K562 (cell line): ENCODE measurements at regions not wholly inside any gene's neighbourhood (a gene's known extent, or its start where the extent isn't known, plus 50 kb on each side); places are given as distances from the start of the nearest gene placed in this dataset.

Source experiments
- ATAC-seq: fragments of 200-7000 bp; cut with Tn5 transposase; 3 replicates; pipeline ENCODE4 v1.9.1; 2020; ENCODE audit warnings: moderate library complexity
- BruUV-seq: library from RNA; stranded (reverse); fragments of 400-500 nt; replicated peaks from 2 replicates; lab custom pipeline; 2021; lab: Mats Ljungman, UMichigan
- CTCF ChIA-PET: fragments of 300-600 bp; formaldehyde crosslinking; extraction: SDS; loops from one replicate; lab custom pipeline; 2021; ENCODE audit warnings: low intra/inter-chr PET ratio; lab: Yijun Ruan, JAX
- POLR2A ChIA-PET: fragments of 300-600, 350-650 bp; sonication (Branson Sonifier 250); formaldehyde crosslinking; extraction: SDS; loops from one replicate; lab custom pipeline; 2021; ENCODE audit warnings: antibody characterized with exemption, inconsistent platforms; lab: Yijun Ruan, JAX
- DNase-seq, 4 experiments: peaks; one replicate each; pipeline versions ENCODE4 v3.0.0 to v3.0.0-alpha.2; 2011 to 2018; ENCODE audit warnings: low spot score in 3 of 4, mixed read lengths in 3 of 4; ENCODE audit errors: extremely low read depth in 1 of 4
- FAIRE-seq: peaks from 2 replicates; lab custom pipeline; 2011; peaks lifted over from hg19 to GRCh38; lab: Jason Lieb, UNC
- H2AFZ ChIP-seq: 2 replicates; pipeline ENCODE4 v1.6.0; 2011; ENCODE audit warnings: low read depth, low read length, control low read depth, inconsistent platforms
- H3K27ac ChIP-seq: fragments of 200-600 bp; 3 replicates; pipeline ENCODE4 v1.8.0; 2011; ENCODE audit warnings: low read depth, mild to moderate bottlenecking, control low read depth, inconsistent platforms, low read length, moderate library complexity, mixed read lengths; ENCODE audit errors: extremely low read depth
- H3K27me3 ChIP-seq, 2 experiments: fragments of 300-600 bp in 1 of 2; 2 replicates in 1 of 2; 3 replicates in 1 of 2; pipeline versions ENCODE4 v1.6.0 to v1.8.0; 2011; ENCODE audit warnings: inconsistent platforms in 2 of 2, low read length in 2 of 2, mild to moderate bottlenecking in 1 of 2, mixed read lengths in 1 of 2, moderate library complexity in 1 of 2; ENCODE audit not compliant: control insufficient read depth in 2 of 2, insufficient read depth in 2 of 2
- H3K36me3 ChIP-seq: fragments of 300-600 bp; 3 replicates; pipeline ENCODE4 v1.8.0; 2011; ENCODE audit warnings: mild to moderate bottlenecking, low read length, inconsistent platforms; ENCODE audit not compliant: control insufficient read depth, insufficient read depth
- H3K4me1 ChIP-seq, 2 experiments: fragments of 200-600 bp in 1 of 2; replicated peaks in 1 of 2; 2 replicates in 1 of 2; 3 replicates in 1 of 2; pipeline versions ENCODE4 v1.5.1 to v1.8.0; 2011; ENCODE audit warnings: inconsistent platforms in 2 of 2, low read length in 2 of 2, mild to moderate bottlenecking in 1 of 2, mixed read lengths in 1 of 2, moderate library complexity in 1 of 2; ENCODE audit not compliant: control insufficient read depth in 2 of 2, insufficient read depth in 2 of 2
- H3K4me2 ChIP-seq: 2 replicates; pipeline ENCODE4 v1.6.1; 2011; ENCODE audit warnings: low read length, control low read depth, inconsistent platforms, mixed read lengths; ENCODE audit not compliant: insufficient read depth
- H3K4me3 ChIP-seq: fragments of 200-600 bp; sonication (generic), shearing (Covaris generic); 2 replicates; pipeline ENCODE4 v1.5.1; 2016; ENCODE audit warnings: control low read depth, inconsistent platforms
- H3K79me2 ChIP-seq: fragments of 200-600 bp; 3 replicates; pipeline ENCODE4 v1.8.0; 2011; ENCODE audit warnings: low read length, inconsistent platforms; ENCODE audit not compliant: control insufficient read depth, insufficient read depth
- H3K9ac ChIP-seq, 2 experiments: 2 replicates each; pipeline versions ENCODE4 v1.6.0 to v1.6.1; 2011; ENCODE audit warnings: low read depth in 2 of 2, low read length in 2 of 2, control low read depth in 1 of 2, inconsistent platforms in 1 of 2, mild to moderate bottlenecking in 1 of 2, mixed read lengths in 1 of 2; ENCODE audit not compliant: insufficient read depth in 1 of 2
- H3K9me1 ChIP-seq: one replicate; pipeline ENCODE4 v1.6.0; 2011; ENCODE audit warnings: inconsistent platforms, mild to moderate bottlenecking, low read length, moderate library complexity; ENCODE audit not compliant: control insufficient read depth, insufficient read depth
- H3K9me3 ChIP-seq: replicated peaks from 2 replicates; pipeline ENCODE4 v1.5.1; 2011; ENCODE audit warnings: low read depth, low read length, inconsistent platforms; ENCODE audit not compliant: control insufficient read depth, insufficient read depth
- H4K20me1 ChIP-seq: replicated peaks from 2 replicates; pipeline ENCODE4 v1.6.1; 2011; ENCODE audit warnings: low read length, inconsistent platforms, mixed read lengths; ENCODE audit not compliant: control insufficient read depth, insufficient read depth
- CBFB ChIP-seq: sonication (generic); formaldehyde crosslinking; IDR thresholded peaks from 2 replicates; pipeline ENCODE4 v1.4.0; 2020; ENCODE audit warnings: mild to moderate bottlenecking, missing genetic modification reagents
- FOXP1 ChIP-seq: sonication (generic); formaldehyde crosslinking; IDR thresholded peaks from 2 replicates; pipeline ENCODE4 v1.8.0; 2022; ENCODE audit warnings: mild to moderate bottlenecking, missing genetic modification reagents
- JUND ChIP-seq, 2 experiments: IDR thresholded peaks; 2 replicates in 1 of 2; 3 replicates in 1 of 2; pipeline ENCODE4 v1.6.1; 2011; ENCODE audit warnings: borderline replicate concordance in 2 of 2, low read depth in 2 of 2, low read length in 2 of 2, improper control_type of control experiment in 1 of 2, missing biosample characterization in 1 of 2, missing genetic modification characterization in 1 of 2, missing genetic modification reagents in 1 of 2
- MYNN ChIP-seq, 2 experiments: sonication (generic); formaldehyde crosslinking in 1 of 2; IDR thresholded peaks; 2 replicates each; pipeline versions ENCODE4 v1.5.0 to v1.6.1; 2016 to 2020; ENCODE audit warnings: antibody characterized with exemption in 1 of 2, missing genetic modification reagents in 1 of 2
- NUFIP1 ChIP-seq: fragments of 450-650 bp; IDR thresholded peaks from 2 replicates; pipeline ENCODE4 v1.6.1; 2018; ENCODE audit not compliant: partially characterized antibody
- PATZ1 ChIP-seq: fragments of 250-450 bp; sonication (Bioruptor Pico); IDR thresholded peaks from 2 replicates; pipeline ENCODE4 v1.5.0; 2020; ENCODE audit warnings: mild to moderate bottlenecking, borderline replicate concordance
- SMARCE1 ChIP-seq: fragments of 450-650 bp; IDR thresholded peaks from 2 replicates; pipeline ENCODE4 v1.7.1; 2016; ENCODE audit warnings: mild to moderate bottlenecking
- XRCC5 ChIP-seq: fragments of 200-400 bp; formaldehyde crosslinking; IDR thresholded peaks from 2 replicates; pipeline ENCODE4 v1.6.1; 2017; ENCODE audit warnings: low read depth, mild to moderate bottlenecking, low read length
- ZBTB1 ChIP-seq: sonication (generic); formaldehyde crosslinking; IDR thresholded peaks from 2 replicates; pipeline ENCODE4 v1.8.1; 2023; ENCODE audit warnings: missing genetic modification reagents, low read depth, mild to moderate bottlenecking, borderline replicate concordance
- ZNF232 ChIP-seq: sonication (generic); formaldehyde crosslinking; IDR thresholded peaks from 2 replicates; pipeline ENCODE4 v1.8.0; 2022; ENCODE audit warnings: mild to moderate bottlenecking, missing genetic modification reagents
- ZNF445 ChIP-seq: fragments of 250-450 bp; sonication (Bioruptor Pico); IDR thresholded peaks from 2 replicates; pipeline ENCODE4 v1.4.0; 2020; ENCODE audit warnings: low read depth, mild to moderate bottlenecking, moderate library complexity
- WGBS: fragments of 100-300 bp; shearing (Covaris generic); methylation state at CpG from one replicate; pipeline ENCODE4 v1.1.6; 2016; ENCODE audit warnings: low coverage, mixed read lengths; ENCODE audit not compliant: insufficient coverage; ENCODE audit errors: missing lambda C conversion rate; 5-methylcytosine and 5-hydroxymethylcytosine counted together
- in situ Hi-C: fragments of 300-500 bp; cut with MboI; formaldehyde crosslinking; loops from 4 replicates; pipeline ENCODE4 v1.15.0; 2018; ENCODE audit warnings: inconsistent platforms, mixed read lengths
- intact Hi-C: fragments of 100-400 bp; cut with micrococcal nuclease; formaldehyde crosslinking; loops from 2 replicates; pipeline ENCODE4 v1.14.2; 2022
- TF ChIP-seq, protein P1 (sequence below): fragments of 250-450 bp; sonication (Bioruptor Pico); IDR thresholded peaks from 2 replicates; pipeline ENCODE4 v1.8.0; 2022; ENCODE audit warnings: inconsistent platforms
- TF ChIP-seq, protein P2 (sequence below): sonication (generic); formaldehyde crosslinking; IDR thresholded peaks from 2 replicates; pipeline ENCODE4 v1.8.0; 2023; ENCODE audit warnings: mild to moderate bottlenecking, missing genetic modification reagents

DNA sequence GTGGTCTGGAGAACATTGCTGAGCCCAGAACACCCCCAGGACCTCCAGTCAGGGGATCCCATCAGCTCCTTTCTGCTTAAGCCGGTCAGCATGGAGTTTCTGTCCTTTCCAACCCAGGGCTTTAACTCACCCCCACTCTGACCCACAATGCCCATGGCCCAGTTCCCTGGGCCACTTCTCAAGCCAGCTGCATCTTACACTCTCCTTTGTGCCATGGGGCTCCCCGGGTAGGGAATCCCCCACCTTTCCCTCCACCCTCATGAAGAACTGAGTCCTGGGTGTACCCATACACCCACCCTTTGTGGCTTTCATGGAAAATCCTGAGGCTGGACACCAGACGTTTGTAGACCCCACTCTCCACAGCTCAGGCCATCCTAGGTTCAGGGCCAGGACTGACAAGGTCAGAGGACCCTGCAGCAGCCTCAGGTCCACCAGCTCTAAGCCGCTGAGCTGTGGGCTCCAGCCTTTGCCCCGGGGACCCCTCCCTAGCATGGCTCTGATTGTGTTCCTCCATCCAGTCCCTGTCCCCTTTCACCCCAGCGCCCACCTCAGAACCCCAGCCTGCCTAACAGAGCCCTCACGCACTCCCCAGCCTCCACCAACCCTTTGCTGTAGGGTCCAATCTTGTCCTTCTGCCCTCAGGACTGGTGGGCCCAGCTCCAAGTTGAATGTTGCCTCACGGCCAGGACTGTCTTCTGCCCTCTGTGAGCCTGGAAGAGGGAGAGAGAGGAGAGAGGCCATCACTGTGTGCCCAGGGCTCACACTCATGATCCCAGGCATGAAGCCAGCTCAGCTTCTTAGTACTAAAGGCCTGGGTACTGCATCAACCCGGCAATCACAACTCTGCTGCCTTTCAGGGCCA is 394.8 kb downstream of the MATN1 start:
- intact Hi-C loops, result no loop called here
- H3K79me2 ChIP-seq, result no peaks in the 10 kb centered on the region
- H3K36me3 ChIP-seq, result no peaks in the 10 kb centered on the region
- in situ Hi-C loops, result no loop called here
- peaks cover 4% of the 10 kb centered on the region for H3K9me1 ChIP-seq
- 0% methylated on average over 9 of the region's 9 CpGs for WGBS
- no peak for FAIRE-seq
- no peaks in the 10 kb centered on the region for H3K4me1 ChIP-seq
- CTCF ChIA-PET, result no interaction called here
- H2AFZ ChIP-seq, result no peak overlapping the region
- no peak overlapping the region for H3K27ac ChIP-seq
- POLR2A ChIA-PET, result interaction anchor here (0.6 to 0.7 kb wide), 3 partner anchors 27 to 249 kb away, joined by 3 read pairs; no protein-coding TSS in a partner anchor
- peaks cover 8% of the 10 kb centered on the region; the same call in 1 of the 2 replicates for H4K20me1 ChIP-seq
- H3K27me3 ChIP-seq, result peaks cover 0 to 51% of the 10 kb centered on the region in 2 experiments; a peak in 2 of 5 replicates
- H3K9ac ChIP-seq, result no peak overlapping the region; a peak in 1 of 4 replicates
- ATAC-seq, result no peak
- H3K9me3 ChIP-seq, result no peaks in the 10 kb centered on the region
- no peak for DNase-seq
- no peak overlapping the region for H3K4me3 ChIP-seq
- H3K4me2 ChIP-seq, result no peak overlapping the region
- no TSS peak for BruUV-seq
- TF ChIP-seq ZNF445 (CRISPR knock-in tag) (no peak), SMARCE1 (no peak), CBFB (CRISPR knock-in tag) (no peak), MYNN (IDR thresholded peaks at IDR 0.05) (no peak), MYNN (CRISPR knock-in tag; IDR thresholded peaks at IDR 0.05) (no peak), XRCC5 (no peak), NUFIP1 (no peak), PATZ1 (no peak), FOXP1 (CRISPR knock-in tag) (no peak), JUND (IDR thresholded peaks at IDR 0.05; ENCODE audit: borderline replicate concordance, low read depth, low read length) (no peak), JUND (tag; IDR thresholded peaks at IDR 0.05; ENCODE audit: borderline replicate concordance, low read depth, low read length) (no peak), ZBTB1 (CRISPR knock-in tag) (no peak), ZNF232 (CRISPR knock-in tag) (no peak)
- TF ChIP-seq, protein P1, sequence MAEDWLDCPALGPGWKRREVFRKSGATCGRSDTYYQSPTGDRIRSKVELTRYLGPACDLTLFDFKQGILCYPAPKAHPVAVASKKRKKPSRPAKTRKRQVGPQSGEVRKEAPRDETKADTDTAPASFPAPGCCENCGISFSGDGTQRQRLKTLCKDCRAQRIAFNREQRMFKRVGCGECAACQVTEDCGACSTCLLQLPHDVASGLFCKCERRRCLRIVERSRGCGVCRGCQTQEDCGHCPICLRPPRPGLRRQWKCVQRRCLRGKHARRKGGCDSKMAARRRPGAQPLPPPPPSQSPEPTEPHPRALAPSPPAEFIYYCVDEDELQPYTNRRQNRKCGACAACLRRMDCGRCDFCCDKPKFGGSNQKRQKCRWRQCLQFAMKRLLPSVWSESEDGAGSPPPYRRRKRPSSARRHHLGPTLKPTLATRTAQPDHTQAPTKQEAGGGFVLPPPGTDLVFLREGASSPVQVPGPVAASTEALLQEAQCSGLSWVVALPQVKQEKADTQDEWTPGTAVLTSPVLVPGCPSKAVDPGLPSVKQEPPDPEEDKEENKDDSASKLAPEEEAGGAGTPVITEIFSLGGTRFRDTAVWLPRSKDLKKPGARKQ (CRISPR knock-in tag), result no peak
- TF ChIP-seq, protein P2, sequence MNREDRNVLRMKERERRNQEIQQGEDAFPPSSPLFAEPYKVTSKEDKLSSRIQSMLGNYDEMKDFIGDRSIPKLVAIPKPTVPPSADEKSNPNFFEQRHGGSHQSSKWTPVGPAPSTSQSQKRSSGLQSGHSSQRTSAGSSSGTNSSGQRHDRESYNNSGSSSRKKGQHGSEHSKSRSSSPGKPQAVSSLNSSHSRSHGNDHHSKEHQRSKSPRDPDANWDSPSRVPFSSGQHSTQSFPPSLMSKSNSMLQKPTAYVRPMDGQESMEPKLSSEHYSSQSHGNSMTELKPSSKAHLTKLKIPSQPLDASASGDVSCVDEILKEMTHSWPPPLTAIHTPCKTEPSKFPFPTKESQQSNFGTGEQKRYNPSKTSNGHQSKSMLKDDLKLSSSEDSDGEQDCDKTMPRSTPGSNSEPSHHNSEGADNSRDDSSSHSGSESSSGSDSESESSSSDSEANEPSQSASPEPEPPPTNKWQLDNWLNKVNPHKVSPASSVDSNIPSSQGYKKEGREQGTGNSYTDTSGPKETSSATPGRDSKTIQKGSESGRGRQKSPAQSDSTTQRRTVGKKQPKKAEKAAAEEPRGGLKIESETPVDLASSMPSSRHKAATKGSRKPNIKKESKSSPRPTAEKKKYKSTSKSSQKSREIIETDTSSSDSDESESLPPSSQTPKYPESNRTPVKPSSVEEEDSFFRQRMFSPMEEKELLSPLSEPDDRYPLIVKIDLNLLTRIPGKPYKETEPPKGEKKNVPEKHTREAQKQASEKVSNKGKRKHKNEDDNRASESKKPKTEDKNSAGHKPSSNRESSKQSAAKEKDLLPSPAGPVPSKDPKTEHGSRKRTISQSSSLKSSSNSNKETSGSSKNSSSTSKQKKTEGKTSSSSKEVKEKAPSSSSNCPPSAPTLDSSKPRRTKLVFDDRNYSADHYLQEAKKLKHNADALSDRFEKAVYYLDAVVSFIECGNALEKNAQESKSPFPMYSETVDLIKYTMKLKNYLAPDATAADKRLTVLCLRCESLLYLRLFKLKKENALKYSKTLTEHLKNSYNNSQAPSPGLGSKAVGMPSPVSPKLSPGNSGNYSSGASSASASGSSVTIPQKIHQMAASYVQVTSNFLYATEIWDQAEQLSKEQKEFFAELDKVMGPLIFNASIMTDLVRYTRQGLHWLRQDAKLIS (CRISPR knock-in tag), result no peak
